CD4-positive, alpha-beta T cell (primary cell): ENCODE measurements at regions not wholly inside any gene's neighbourhood (a gene's known extent, or its start where the extent isn't known, plus 50 kb on each side); places are given as distances from the start of the nearest gene placed in this dataset.

Experiments used
- ATAC-seq: fragments of 200-7000 bp; cut with Tn5 transposase; one replicate; pipeline ENCODE4 v1.10.0; 2022; ENCODE audit warnings: mild to moderate bottlenecking; ENCODE audit not compliant: poor library complexity
- CTCF ChIA-PET: fragments of 350-600 bp; sonication (Branson Sonifier 250); formaldehyde crosslinking; loops from one replicate; lab custom pipeline; 2021; ENCODE audit warnings: antibody characterized with exemption, inconsistent platforms; lab: Charles Lee
- POLR2A ChIA-PET: fragments of 350-600 bp; sonication (Branson Sonifier 250); formaldehyde crosslinking; loops from one replicate; lab custom pipeline; 2021; ENCODE audit warnings: antibody characterized with exemption, inconsistent platforms; lab: Charles Lee
- DNase-seq, 14 experiments: peaks; one replicate each; pipeline ENCODE4 v3.0.0-alpha.2; 2013 to 2020; ENCODE audit warnings: mixed read lengths in 2 of 14
- H3K27ac ChIP-seq, 2 donors: one replicate each; pipeline versions ENCODE4 v1.5.1 to v1.7.0; 2013; ENCODE audit warnings: low read length in 2 of 2, low read depth in 1 of 2, mild to moderate bottlenecking in 1 of 2
- H3K27me3 ChIP-seq, 2 experiments: 1 replicate in 1 of 2; 2 replicates in 1 of 2; pipeline versions ENCODE4 v1.6.1 to v1.7.0; 2013; ENCODE audit warnings: low read length in 2 of 2, control low read depth in 1 of 2, mild to moderate bottlenecking in 1 of 2, moderate library complexity in 1 of 2; ENCODE audit not compliant: insufficient read depth in 2 of 2, control insufficient read depth in 1 of 2
- H3K36me3 ChIP-seq: one replicate; pipeline ENCODE4 v1.6.1; 2013; ENCODE audit warnings: low read length, control low read depth; ENCODE audit not compliant: insufficient read depth
- H3K4me1 ChIP-seq: one replicate; pipeline ENCODE4 v1.6.1; 2013; ENCODE audit warnings: low read length, control low read depth; ENCODE audit not compliant: insufficient read depth
- H3K4me3 ChIP-seq: one replicate; pipeline ENCODE4 v1.5.1; 2013; ENCODE audit warnings: mild to moderate bottlenecking, low read length, moderate library complexity
- H3K9me3 ChIP-seq, 2 experiments: 1 replicate in 1 of 2; 2 replicates in 1 of 2; pipeline versions ENCODE4 v1.6.1 to v1.7.0; 2013; ENCODE audit warnings: low read length in 2 of 2, mild to moderate bottlenecking in 2 of 2, control low read depth in 1 of 2, moderate library complexity in 1 of 2; ENCODE audit not compliant: control insufficient read depth in 1 of 2, insufficient read depth in 1 of 2
- H3K27ac Mint-ChIP-seq: one replicate; pipeline ENCODE4 v1.8.0; 2020; ENCODE audit warnings: mixed read lengths
- H3K27me3 Mint-ChIP-seq: one replicate; pipeline ENCODE4 v1.8.0; 2021; ENCODE audit warnings: mixed read lengths
- H3K36me3 Mint-ChIP-seq: one replicate; pipeline ENCODE4 v1.8.0; 2021; ENCODE audit warnings: low read depth, mixed read lengths
- H3K4me1 Mint-ChIP-seq: one replicate; pipeline ENCODE4 v1.8.0; 2021; ENCODE audit warnings: low read depth, mixed read lengths
- H3K4me3 Mint-ChIP-seq: one replicate; pipeline ENCODE4 v1.8.0; 2020; ENCODE audit warnings: mild to moderate bottlenecking, mixed read lengths
- H3K9me3 Mint-ChIP-seq: one replicate; pipeline ENCODE4 v1.8.0; 2020; ENCODE audit warnings: mixed read lengths
- intact Hi-C, 2 experiments: fragments of 100-400 bp; cut with DNase I in 1 of 2; cut with micrococcal nuclease in 1 of 2; formaldehyde crosslinking; loops; one replicate each; pipeline versions ENCODE4 v1.15.1 to v1.9.0; 2023 to 2025; cut with DNase I, micrococcal nuclease
- TF ChIP-seq, protein P1 (sequence below): fragments of 200-600 bp; IDR thresholded peaks from one replicate; pipeline ENCODE4 v1.8.0; 2022; ENCODE audit warnings: antibody characterized with exemption, mild to moderate bottlenecking

DNA sequence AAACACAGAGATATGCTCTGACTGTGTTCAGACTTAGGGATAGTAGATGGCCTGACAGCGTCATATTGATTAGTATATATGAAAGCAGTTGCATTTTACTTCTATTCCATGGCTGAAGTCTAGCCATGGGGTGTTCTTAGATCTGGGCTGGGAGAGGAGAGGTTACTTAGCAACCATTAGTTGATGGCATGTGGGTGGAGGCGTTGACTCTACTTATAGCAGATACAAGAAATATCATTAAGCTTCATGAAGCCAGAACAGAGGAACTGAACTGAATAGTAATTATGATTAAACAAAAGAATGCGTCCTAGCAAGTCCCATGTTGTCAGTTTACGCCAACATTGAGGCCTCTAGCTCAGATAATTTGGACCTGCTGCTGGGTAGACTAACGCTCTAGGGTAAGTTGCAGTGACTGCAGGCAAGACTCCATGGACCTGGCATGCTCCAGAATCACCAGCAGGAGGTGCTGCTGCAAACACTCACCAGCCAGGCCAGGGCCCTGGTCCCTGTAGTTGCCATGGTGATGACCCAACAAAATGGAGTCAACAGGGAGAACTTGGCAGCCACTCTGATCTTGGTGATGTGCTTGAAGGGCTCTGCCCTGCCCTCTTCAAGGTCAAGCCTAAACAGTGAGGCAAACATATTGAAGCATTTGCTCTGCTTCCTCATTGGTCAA is 477.3 kb downstream of the PREX1 start:
- peaks cover 0 to 4% of the 10 kb centered on the region in 2 experiments for H3K9me3 ChIP-seq
- ATAC-seq = no peak
- TF ChIP-seq, protein P1, sequence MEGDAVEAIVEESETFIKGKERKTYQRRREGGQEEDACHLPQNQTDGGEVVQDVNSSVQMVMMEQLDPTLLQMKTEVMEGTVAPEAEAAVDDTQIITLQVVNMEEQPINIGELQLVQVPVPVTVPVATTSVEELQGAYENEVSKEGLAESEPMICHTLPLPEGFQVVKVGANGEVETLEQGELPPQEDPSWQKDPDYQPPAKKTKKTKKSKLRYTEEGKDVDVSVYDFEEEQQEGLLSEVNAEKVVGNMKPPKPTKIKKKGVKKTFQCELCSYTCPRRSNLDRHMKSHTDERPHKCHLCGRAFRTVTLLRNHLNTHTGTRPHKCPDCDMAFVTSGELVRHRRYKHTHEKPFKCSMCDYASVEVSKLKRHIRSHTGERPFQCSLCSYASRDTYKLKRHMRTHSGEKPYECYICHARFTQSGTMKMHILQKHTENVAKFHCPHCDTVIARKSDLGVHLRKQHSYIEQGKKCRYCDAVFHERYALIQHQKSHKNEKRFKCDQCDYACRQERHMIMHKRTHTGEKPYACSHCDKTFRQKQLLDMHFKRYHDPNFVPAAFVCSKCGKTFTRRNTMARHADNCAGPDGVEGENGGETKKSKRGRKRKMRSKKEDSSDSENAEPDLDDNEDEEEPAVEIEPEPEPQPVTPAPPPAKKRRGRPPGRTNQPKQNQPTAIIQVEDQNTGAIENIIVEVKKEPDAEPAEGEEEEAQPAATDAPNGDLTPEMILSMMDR = no peak
- no peaks in the 10 kb centered on the region for H3K36me3 ChIP-seq
- no peak overlapping the region for H3K4me3 ChIP-seq
- DNase-seq = no peak
- Mint-ChIP-seq H3K4me1 (no peaks in the 10 kb centered on the region), H3K4me3 (no peak overlapping the region), H3K27ac (no peak overlapping the region), H3K9me3 (peaks cover 4% of the 10 kb centered on the region), H3K27me3 (peaks cover 13% of the 10 kb centered on the region), H3K36me3 (no peaks in the 10 kb centered on the region)
- H3K27me3 ChIP-seq = peaks cover 0 to 5% of the 10 kb centered on the region in 2 experiments
- CTCF ChIA-PET = no interaction called here
- H3K27ac ChIP-seq = no peak overlapping the region
- H3K4me1 ChIP-seq = no peaks in the 10 kb centered on the region
- intact Hi-C loops = no loop called here
- POLR2A ChIA-PET = no interaction called here

DNA sequence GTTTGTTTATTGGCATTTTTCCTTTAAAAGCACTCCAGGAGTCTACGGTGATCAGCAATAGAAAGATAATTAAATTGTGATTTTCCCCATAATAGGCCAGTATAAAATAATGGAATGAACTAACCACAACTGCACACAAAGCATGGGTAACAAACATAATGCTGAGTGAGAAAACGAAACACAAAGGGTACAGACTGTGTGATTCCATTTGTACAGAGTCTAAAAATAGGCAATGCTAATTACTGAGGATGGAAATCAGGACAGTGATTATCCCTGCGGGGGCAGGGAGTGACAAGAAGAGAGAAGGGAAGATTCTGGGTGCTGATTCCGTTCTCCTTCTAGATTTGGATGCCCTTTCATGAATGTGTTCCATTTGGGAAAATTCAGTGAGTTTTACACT is 478.1 kb downstream of the PREX1 start:
- intact Hi-C loops = no loop called here
- DNase-seq (no peak), ATAC-seq (no peak)
- Histone ChIP-seq H3K27ac (no peak overlapping the region), H3K9me3 (peaks cover 0 to 4% of the 10 kb centered on the region in 2 experiments), H3K4me3 (no peak overlapping the region), H3K4me1 (no peaks in the 10 kb centered on the region), H3K36me3 (no peaks in the 10 kb centered on the region), H3K27me3 (peaks cover 0 to 5% of the 10 kb centered on the region in 2 experiments)
- H3K9me3 Mint-ChIP-seq = peaks cover 4% of the 10 kb centered on the region
- H3K36me3 Mint-ChIP-seq = no peaks in the 10 kb centered on the region
- H3K4me1 Mint-ChIP-seq = no peaks in the 10 kb centered on the region
- TF ChIP-seq, protein P1 = no peak
- H3K4me3 Mint-ChIP-seq = no peak overlapping the region
- POLR2A ChIA-PET = no interaction called here
- H3K27ac Mint-ChIP-seq = no peak overlapping the region
- CTCF ChIA-PET = no interaction called here
- H3K27me3 Mint-ChIP-seq = peaks cover 13% of the 10 kb centered on the region

DNA sequence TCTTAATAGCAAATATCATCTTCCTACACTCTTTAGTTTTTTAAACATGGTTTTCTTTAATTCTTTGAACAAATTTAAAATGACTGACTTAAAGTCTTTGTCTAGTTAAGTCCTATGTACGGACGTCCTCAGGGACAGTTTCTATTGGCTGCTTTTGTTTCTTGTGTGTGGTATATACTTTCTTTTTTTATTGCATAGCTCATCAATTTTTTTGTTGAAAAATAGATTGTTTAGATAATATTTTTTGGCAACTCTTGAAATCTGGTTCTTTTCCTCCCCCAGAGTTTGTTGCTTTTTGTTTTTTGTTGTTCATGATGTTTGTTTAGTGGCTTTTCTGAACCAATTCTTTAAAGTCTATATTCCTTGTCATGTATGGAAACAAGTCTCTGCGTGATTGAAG is 479.8 kb downstream of the PREX1 start:
- intact Hi-C loops = no loop called here
- no peak for DNase-seq
- no peaks in the 10 kb centered on the region for H3K9me3 Mint-ChIP-seq
- peaks cover 0 to 5% of the 10 kb centered on the region in 2 experiments for H3K27me3 ChIP-seq
- no peak overlapping the region for H3K27ac ChIP-seq
- H3K9me3 ChIP-seq = no peaks in the 10 kb centered on the region
- no peaks in the 10 kb centered on the region for H3K36me3 Mint-ChIP-seq
- ChIA-PET CTCF (no interaction called here), POLR2A (no interaction called here)
- no peak overlapping the region for H3K27ac Mint-ChIP-seq
- no peak for ATAC-seq
- TF ChIP-seq, protein P1 = no peak
- peaks cover 13% of the 10 kb centered on the region for H3K27me3 Mint-ChIP-seq
- no peaks in the 10 kb centered on the region for H3K4me1 ChIP-seq
- H3K4me3 ChIP-seq = no peak overlapping the region
- H3K4me1 Mint-ChIP-seq = no peaks in the 10 kb centered on the region
- no peaks in the 10 kb centered on the region for H3K36me3 ChIP-seq
- H3K4me3 Mint-ChIP-seq = no peak overlapping the region
